ENCODE measurements at regions not wholly inside any gene's neighbourhood (a gene's known extent, or its start where the extent isn't known, plus 50 kb on each side); places are given as distances from the start of the nearest gene placed in this dataset.
"Not testable (repeated sequence)": the region's sequence is repeated elsewhere in the genome, so short reads cannot be mapped to it uniquely, and the experiment has no call there.

DNA sequence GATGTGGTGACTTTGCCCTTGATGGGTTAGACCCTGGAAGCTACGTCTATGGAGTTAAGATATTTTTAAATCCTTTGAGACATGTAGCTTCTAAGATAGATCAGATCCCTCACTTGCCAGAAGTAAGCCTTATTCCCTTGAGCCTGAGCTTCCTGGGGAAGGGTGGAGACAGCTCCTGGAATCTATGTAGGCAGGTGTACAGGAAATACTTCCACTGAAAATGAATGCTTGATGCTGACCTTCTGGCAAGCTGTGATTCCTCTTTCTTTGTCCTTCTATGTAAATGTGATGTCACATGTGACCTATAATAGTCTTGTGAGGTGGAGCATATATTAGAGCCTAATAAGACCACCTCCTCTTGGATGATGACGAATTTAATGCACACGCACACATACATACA lies 1152.0 kb upstream of the ACO1 start:
- DNase-seq, result no peak

- DNase-seq, result no peak
Observed at GRCh38 chr9:31236344-31236743, 1148.1 kb upstream of the ACO1 start.

- DNase-seq, result no peak
Observed at GRCh38 chr9:31243386-31243785, 1141.1 kb upstream of the ACO1 start.

GRCh38 chr9:31248156-31248555 lies 1136.3 kb upstream of the ACO1 start:
- DNase-seq, result no peak

GRCh38 chr9:31251386-31251785 lies 1133.1 kb upstream of the ACO1 start:
- DNase-seq, result no peak

DNA sequence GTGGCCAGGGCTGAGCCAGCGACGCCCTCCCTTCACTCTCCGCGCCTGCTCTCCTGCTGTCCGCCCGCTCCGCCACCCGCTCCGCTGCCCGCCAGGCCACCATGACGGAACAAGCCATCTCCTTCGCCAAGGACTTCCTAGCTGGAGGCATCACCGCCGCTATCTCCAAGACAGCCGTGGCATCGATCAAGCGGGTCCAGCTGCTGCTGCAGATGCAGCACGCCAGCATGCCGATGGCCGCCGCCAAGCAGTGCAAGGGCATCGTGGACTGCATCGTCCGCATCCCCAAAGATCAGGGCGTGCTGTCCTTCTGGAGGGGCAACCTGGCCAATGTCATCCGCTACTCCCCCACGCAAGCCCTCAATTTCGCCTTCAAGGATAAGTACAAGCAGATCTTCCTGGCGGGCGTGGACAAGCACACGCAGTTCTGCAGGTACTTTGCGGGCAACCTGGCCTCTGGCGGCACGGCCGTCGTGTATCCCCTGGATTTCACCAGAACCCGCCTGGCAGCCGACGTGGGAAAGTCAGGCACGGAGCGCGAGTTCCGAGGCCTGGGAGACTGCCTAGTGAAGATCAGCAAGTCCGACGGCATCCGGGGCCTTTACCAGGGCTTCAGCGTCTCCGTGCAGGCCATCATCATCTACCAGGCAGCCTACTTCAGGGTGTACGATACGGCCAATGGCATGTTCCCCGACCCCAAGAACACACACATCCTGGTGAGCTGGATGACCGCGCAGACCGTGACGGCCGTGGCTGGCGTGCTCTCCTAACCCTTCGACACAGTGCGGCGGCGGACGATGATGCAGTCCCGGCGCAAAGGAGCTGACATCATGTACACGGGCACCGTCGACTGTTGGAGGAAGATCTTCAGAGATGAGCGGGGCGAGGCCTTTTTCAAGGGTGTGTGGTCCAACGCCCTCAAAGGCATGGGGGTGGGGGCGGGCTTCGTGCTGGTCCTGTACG lies 1130.4 kb upstream of the ACO1 start:
- no peak for DNase-seq

- no peak for DNase-seq
Observed at GRCh38 chr9:31255211-31255610, 1129.2 kb upstream of the ACO1 start.

GRCh38 chr9:31259824-31260223 lies 1124.6 kb upstream of the ACO1 start:
- DNase-seq, result peak in 1 of 2 donors; percentile 48

GRCh38 chr9:31272456-31273295 lies 1111.8 kb upstream of the ACO1 start:
- DNase-seq, result no peak

GRCh38 chr9:31275419-31275818 lies 1109.0 kb upstream of the ACO1 start:
- no peak for DNase-seq

DNA sequence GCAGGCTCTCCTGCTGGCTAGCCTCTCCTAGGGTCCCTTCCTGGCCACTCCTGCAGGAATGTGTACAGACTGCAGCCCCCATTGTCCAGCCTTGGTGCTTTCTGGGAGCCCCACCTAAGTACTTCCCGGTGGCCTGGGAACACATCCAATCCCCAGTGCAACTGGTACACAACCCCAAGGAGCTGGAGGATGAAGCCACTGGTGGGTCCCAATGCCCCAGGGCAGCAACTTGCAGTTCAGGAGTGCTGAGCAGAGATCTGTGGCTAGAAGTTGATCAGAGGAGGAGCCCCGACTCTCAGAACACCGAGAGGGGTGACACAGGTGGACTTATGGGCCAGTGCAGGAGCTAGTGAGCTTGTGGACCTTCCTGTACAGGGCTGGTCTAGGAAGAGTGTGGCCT lies 1093.7 kb upstream of the ACO1 start:
- no peak for DNase-seq

DNA sequence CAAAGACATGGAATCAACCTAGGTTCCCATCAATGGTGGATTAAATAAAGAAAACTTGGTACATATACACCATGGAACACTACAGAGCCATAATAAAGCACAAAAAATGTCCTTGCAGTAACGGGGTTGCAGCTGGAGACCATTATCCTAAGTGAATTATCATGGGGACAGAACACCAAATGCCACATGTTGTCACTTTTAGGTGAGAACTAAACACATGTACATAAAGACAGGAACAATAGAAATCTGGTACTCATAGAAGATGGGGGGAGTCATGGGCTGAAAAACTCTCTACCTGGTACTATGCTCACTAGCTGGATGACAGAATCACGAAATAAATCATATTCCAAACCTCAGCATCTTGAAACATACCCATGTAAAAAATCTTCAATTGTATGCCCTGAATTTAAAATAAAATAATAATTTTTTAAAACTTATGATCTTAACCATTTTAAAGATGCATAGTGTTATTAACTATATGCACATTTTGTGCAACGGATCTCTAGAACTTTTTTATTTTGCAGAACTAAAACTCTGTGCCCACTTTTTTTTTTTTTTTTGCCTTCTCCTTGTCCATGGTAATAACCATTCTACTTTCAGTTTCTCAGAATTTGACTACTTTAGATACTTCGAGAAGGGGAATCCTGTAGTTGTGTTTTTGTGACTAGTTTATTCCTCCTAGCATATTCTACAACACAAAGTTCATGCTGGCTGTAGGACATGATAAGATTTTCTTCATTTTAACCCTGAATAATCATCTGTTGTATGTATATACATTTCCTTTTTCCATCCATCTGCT lies 1081.6 kb upstream of the ACO1 start:
- DNase-seq, result no peak

DNA sequence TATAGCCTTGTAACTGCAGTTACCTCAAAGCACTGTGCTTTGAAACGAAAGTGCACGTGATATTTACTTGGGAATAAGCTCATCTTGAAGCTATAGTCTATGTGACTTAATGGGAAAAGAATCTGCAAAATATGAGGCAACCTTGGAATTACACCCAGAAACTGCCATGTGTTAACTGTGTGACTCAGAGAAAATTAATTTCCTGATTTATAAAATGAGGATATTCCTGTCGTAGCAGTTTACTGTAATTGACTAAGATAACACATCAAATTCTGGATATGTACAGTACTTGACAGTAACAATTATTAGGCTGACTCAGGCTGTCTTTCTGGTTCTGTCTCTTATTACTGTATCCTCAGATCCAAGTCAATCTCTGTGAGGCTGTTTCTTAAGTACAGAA lies 1079.9 kb upstream of the ACO1 start:
- no peak for DNase-seq

GRCh38 chr9:31314241-31314640 lies 1070.2 kb upstream of the ACO1 start:
- no peak for DNase-seq

DNA sequence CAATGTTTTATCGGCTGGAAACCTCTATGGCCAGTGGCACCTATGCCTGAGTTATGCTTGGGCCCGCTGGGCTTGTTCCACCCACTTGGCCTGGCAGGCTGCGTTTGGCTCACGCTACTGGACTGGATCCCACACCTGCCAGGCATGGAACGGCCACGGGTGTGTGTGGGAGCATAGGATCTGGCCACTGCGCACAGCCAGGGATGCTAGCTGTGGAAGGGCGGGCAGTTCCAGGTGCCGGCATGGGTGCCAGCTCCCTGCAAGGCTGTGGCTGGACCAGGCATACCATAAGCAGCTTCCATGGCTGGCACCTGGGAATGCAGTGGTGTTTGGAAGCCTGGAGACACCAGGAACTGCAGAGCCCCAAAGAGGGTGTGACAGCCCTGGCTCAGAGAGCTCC lies 1063.9 kb upstream of the ACO1 start:
- no peak for DNase-seq

GRCh38 chr9:31321256-31321655 lies 1063.2 kb upstream of the ACO1 start:
- no peak for DNase-seq

GRCh38 chr9:31321686-31322085 lies 1062.8 kb upstream of the ACO1 start:
- DNase-seq, result no peak

DNA sequence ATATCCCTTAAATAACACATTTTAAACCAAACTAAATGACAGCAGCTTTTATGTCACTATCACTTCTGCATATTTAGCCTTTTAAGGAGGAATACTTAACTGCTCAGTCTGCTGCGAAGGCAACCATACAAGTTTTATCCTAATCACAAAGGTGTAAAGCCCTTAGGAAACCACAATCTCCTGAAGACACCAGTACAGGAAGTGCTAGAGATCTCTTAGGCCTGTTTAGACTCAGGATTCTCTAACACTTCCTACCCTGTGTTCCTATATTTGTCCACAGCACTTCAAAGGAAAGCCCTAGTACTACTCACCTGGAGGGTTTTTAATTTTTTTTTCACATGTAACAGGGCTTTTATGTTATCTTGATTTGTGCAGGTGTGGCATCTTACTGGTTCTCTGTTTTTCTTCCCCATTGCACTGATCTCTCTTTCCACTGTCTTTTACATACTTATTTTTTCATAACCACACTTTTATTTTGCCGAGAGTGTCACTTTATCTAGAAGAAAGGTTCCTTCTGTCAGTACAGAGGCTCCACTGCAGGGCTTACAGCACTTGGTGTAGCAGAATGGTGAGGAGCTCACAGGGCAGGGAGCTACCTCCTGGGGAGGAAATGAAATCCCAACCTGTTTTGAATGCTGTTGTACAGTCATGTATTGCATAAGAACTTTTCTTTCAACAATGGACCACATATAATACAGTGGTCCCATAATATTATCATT lies 1060.6 kb upstream of the ACO1 start:
- DNase-seq, result peak in 1 of 2 donors; percentile 28

DNA sequence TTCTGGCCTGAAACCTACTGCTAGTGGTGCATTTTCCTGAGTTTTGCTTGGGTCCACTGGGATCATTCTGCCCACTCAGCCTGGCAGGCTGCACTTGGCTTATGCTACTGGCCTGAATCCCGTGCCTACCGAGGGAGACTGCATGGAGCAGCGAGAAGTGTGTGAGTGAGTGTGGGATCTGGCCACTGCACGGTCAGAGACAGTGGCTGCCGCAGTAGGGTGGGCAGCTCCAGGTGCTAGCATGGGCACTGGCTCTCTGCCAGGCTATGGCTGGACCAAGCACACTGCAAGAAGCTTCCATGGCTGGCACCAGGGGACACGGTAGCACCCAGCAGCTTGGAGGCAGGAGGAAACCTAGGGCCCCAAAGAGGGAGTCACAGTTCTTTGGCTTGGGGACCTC lies 1058.7 kb upstream of the ACO1 start:
- DNase-seq, result no peak

DNA sequence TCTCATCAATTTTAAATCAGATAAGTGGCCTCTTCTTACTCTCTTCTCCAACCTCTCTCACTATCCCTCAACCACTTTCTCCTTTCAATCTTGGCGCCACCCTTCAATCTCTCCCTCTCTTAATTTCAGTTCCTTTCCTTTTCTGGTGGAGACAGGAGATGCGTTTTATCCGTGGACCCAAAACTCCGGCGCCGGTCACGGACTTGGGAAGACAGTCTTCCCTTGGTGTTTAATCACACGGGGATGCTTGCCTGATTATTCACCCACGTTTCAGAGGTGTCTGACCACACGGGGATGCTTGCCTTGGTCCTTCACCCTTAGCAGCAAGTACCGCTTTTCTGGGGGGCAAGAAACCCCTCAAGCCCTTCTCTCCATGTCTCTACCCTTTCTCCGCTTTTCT lies 1057.6 kb upstream of the ACO1 start:
- DNase-seq, result not testable (repeated sequence)

- no peak for DNase-seq
Observed at GRCh38 chr9:31334837-31335528, 1049.5 kb upstream of the ACO1 start.
